Right lobe of liver (tissue), 4 donors: ENCODE measurements at regions not wholly inside any gene's neighbourhood (a gene's known extent, or its start where the extent isn't known, plus 50 kb on each side); places are given as distances from the start of the nearest gene placed in this dataset.

Experiments used
- CTCF ChIP-seq, 4 donors: fragments of 200-600 bp in 3 of 4; fragments of 450-650 bp in 1 of 4; IDR thresholded peaks; one replicate each; pipeline versions ENCODE4 v1.5.1 to v1.8.0; 2016 to 2022; ENCODE audit warnings: antibody characterized with exemption in 4 of 4, mild to moderate bottlenecking in 2 of 4
- POLR2A ChIP-seq: fragments of 450-650 bp; IDR thresholded peaks from one replicate; pipeline ENCODE4 v1.6.1; 2017; ENCODE audit warnings: antibody characterized with exemption, mild to moderate bottlenecking
- donor health status: DM: no; HTN: no; CAD: no.
- donor health status: DM: no; HTN: no; CAD: no.
- donor health status: DM: no; HTN: yes; CAD: no.

- TF ChIP-seq CTCF (IDR thresholded peaks at IDR 0.05) (no peak), POLR2A (no peak)
These were observed 96.7 kb upstream of the CDH5 start for GRCh38 chr16:66269617-66270332.
